Panc1 (cell line): ENCODE measurements at regions not wholly inside any gene's neighbourhood (a gene's known extent, or its start where the extent isn't known, plus 50 kb on each side); places are given as distances from the start of the nearest gene placed in this dataset.

Source experiments
- ATAC-seq: fragments of 200-7000 bp; cut with Tn5 transposase; 2 replicates; pipeline ENCODE4 v1.9.1; 2020; ENCODE audit warnings: mild to moderate bottlenecking, moderate library complexity
- BruUV-seq: library from RNA; stranded (reverse); fragments of 400-500 nt; replicated peaks from 2 replicates; lab custom pipeline; 2021; lab: Mats Ljungman, UMichigan
- CTCF ChIA-PET: fragments of 300-600 bp; sonication (Branson Sonifier 250); formaldehyde crosslinking; loops from one replicate; lab custom pipeline; 2022; ENCODE audit warnings: antibody characterized with exemption; lab: Charles Lee
- POLR2A ChIA-PET: fragments of 300-600 bp; sonication (Branson Sonifier 250); formaldehyde crosslinking; loops from one replicate; lab custom pipeline; 2022; ENCODE audit warnings: antibody characterized with exemption; lab: Charles Lee
- DNase-seq: peaks from one replicate; pipeline ENCODE4 v3.0.0-alpha.2; 2010; ENCODE audit warnings: low read depth, low spot score
- H3K27ac ChIP-seq: 2 replicates; pipeline ENCODE4 v1.5.1; 2011; ENCODE audit warnings: mild to moderate bottlenecking, low read length, inconsistent platforms
- H3K27me3 ChIP-seq: fragments of 200-500 bp; sonication (Bioruptor generic); 2 replicates; pipeline ENCODE4 v1.6.0; 2014; ENCODE audit warnings: low read length, inconsistent platforms; ENCODE audit not compliant: control insufficient read depth, insufficient read depth
- H3K36me3 ChIP-seq: fragments of 200-500 bp; sonication (Bioruptor generic); 2 replicates; pipeline ENCODE4 v1.5.1; 2014; ENCODE audit warnings: inconsistent platforms, mild to moderate bottlenecking, low read length, moderate library complexity; ENCODE audit not compliant: control insufficient read depth, insufficient read depth
- H3K4me1 ChIP-seq: 2 replicates; pipeline ENCODE4 v1.5.1; 2011; ENCODE audit warnings: inconsistent platforms, mild to moderate bottlenecking, low read length, moderate library complexity; ENCODE audit not compliant: control insufficient read depth, insufficient read depth
- H3K4me3 ChIP-seq, 2 experiments: 2 replicates each; pipeline ENCODE4 v1.5.1; 2011 to 2012; ENCODE audit warnings: low read depth in 2 of 2, low read length in 2 of 2, mild to moderate bottlenecking in 2 of 2, inconsistent platforms in 1 of 2, moderate library complexity in 1 of 2
- H3K9me3 ChIP-seq: fragments of 200-500 bp; sonication (Bioruptor generic); 2 replicates; pipeline ENCODE4 v1.5.1; 2014; ENCODE audit warnings: low read depth, mild to moderate bottlenecking, inconsistent platforms, low read length, moderate library complexity; ENCODE audit not compliant: control insufficient read depth, insufficient read depth
- CTCF ChIP-seq: fragments of 450-650 bp; IDR thresholded peaks from 2 replicates; pipeline ENCODE4 v1.5.1; 2017; ENCODE audit warnings: mild to moderate bottlenecking
- POLR2AphosphoS5 ChIP-seq: IDR thresholded peaks from 2 replicates; pipeline ENCODE4 v1.6.1; 2012; ENCODE audit warnings: mild to moderate bottlenecking, low read depth, low read length, moderate library complexity
- REST ChIP-seq, 2 experiments: IDR thresholded peaks; 2 replicates each; pipeline ENCODE4 v1.6.1; 2011 to 2012; ENCODE audit warnings: low read depth in 2 of 2, control low read depth in 1 of 2, low read length in 1 of 2, mild to moderate bottlenecking in 1 of 2, moderate library complexity in 1 of 2; ENCODE audit not compliant: insufficient read depth in 1 of 2
- SIN3A ChIP-seq: IDR thresholded peaks from 2 replicates; pipeline ENCODE4 v1.6.1; 2012; ENCODE audit warnings: low read depth, mild to moderate bottlenecking, low read length, moderate library complexity, borderline replicate concordance; ENCODE audit not compliant: insufficient read depth
- TCF7L2 ChIP-seq: IDR thresholded peaks from 2 replicates; pipeline ENCODE4 v1.6.1; 2011; ENCODE audit warnings: mild to moderate bottlenecking, low read depth, low read length, inconsistent platforms
- in situ Hi-C: cut with HindIII; loops from 2 replicates; pipeline ENCODE4 v1.10.0; 2016; ENCODE audit warnings: low sequenced_read_pairs, low pct_unique_long_range_greater_than_20kb
- intact Hi-C: fragments of 100-400 bp; cut with micrococcal nuclease; formaldehyde crosslinking; loops from one replicate; pipeline ENCODE4 v1.10.0; 2022; ENCODE audit not compliant: unreplicated experiment

DNA sequence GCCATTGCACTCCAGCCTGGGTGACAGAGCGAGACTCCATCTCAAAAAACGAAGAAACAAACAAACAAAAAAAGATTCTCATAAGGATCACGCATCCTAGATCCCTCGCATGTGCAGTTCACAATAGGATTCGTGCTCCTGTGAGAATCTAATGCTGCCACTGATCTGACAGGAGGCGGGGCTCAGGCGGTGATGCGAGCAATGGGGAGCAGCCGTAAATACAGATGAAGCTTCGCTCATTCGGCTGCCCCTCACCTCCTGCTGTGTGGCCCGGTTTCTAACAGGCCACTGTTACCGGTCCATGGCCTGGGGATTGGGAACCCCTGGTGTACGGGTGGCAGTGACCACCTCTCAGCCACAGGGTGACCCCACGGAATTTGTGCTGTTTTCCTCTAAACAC is 98.2 kb upstream of the MRI1 start:
- ChIA-PET CTCF (no interaction called here), POLR2A (no interaction called here)
- DNase-seq (no peak), ATAC-seq (no peak)
- no peaks in the 10 kb centered on the region for H3K9me3 ChIP-seq
- no TSS peak for BruUV-seq
- TF ChIP-seq SIN3A (no peak), POLR2AphosphoS5 (no peak), CTCF (no peak), REST (IDR thresholded peaks at IDR 0.05; ENCODE audit: insufficient read depth in 1 of 2, low read depth in 2 of 2, low read length in 1 of 2) (no peak), TCF7L2 (no peak)
- no peaks in the 10 kb centered on the region for H3K27me3 ChIP-seq
- H3K27ac ChIP-seq: no peak overlapping the region
- in situ Hi-C loops: no loop called here
- H3K4me3 ChIP-seq: no peak overlapping the region
- no peaks in the 10 kb centered on the region for H3K4me1 ChIP-seq
- H3K36me3 ChIP-seq: no peaks in the 10 kb centered on the region
- intact Hi-C loops: no loop called here

- no peaks in the 10 kb centered on the region for H3K4me1 ChIP-seq
- ChIA-PET POLR2A (no interaction called here), CTCF (no interaction called here)
- no peaks in the 10 kb centered on the region for H3K27me3 ChIP-seq
- no TSS peak for BruUV-seq
- no peak overlapping the region for H3K4me3 ChIP-seq
- in situ Hi-C loops (no loop called here), intact Hi-C loops (no loop called here)
- ATAC-seq (no peak), DNase-seq (no peak)
- no peak overlapping the region for H3K27ac ChIP-seq
- TF ChIP-seq REST (IDR thresholded peaks at IDR 0.05; ENCODE audit: insufficient read depth in 1 of 2, low read depth in 2 of 2, low read length in 1 of 2) (no peak), CTCF (no peak), POLR2AphosphoS5 (no peak)
- no peaks in the 10 kb centered on the region for H3K9me3 ChIP-seq
- H3K36me3 ChIP-seq: no peaks in the 10 kb centered on the region
Measured at GRCh38 chr19:13665125-13665905, 99.0 kb upstream of the MRI1 start.
